WTC11 (cell line): ENCODE measurements at regions not wholly inside any gene's neighbourhood (a gene's known extent, or its start where the extent isn't known, plus 50 kb on each side); places are given as distances from the start of the nearest gene placed in this dataset.

Experiments
- ATAC-seq: fragments of 200-7000 bp; cut with Tn5 transposase; 2 replicates; pipeline ENCODE4 v1.10.0; 2021; ENCODE audit warnings: mild to moderate bottlenecking, moderate library complexity
- CTCF ChIA-PET: fragments of 300-600 bp; sonication (Branson Sonifier 250); formaldehyde crosslinking; loops from one replicate; lab custom pipeline; 2021; ENCODE audit warnings: antibody characterized with exemption; lab: Charles Lee
- POLR2A ChIA-PET: fragments of 350-600 bp; sonication (Branson Sonifier 250); formaldehyde crosslinking; loops from one replicate; lab custom pipeline; 2021; ENCODE audit warnings: antibody characterized with exemption; lab: Charles Lee
- DNase-seq: peaks from one replicate; pipeline ENCODE4 v3.0.0; 2021; ENCODE audit warnings: low spot score
- H3K27ac Mint-ChIP-seq: 2 replicates; pipeline ENCODE4 v1.8.0; 2021; ENCODE audit warnings: mixed read lengths
- H3K27me3 Mint-ChIP-seq: 2 replicates; pipeline ENCODE4 v1.8.0; 2021; ENCODE audit warnings: low read depth, mild to moderate bottlenecking, moderate library complexity, mixed read lengths
- H3K36me3 Mint-ChIP-seq: 2 replicates; pipeline ENCODE4 v1.8.0; 2021; ENCODE audit warnings: mixed read lengths
- H3K4me1 Mint-ChIP-seq: 2 replicates; pipeline ENCODE4 v1.8.0; 2022; ENCODE audit warnings: mixed read lengths
- H3K4me3 Mint-ChIP-seq: 2 replicates; pipeline ENCODE4 v1.8.0; 2021; ENCODE audit warnings: mild to moderate bottlenecking, moderate library complexity, mixed read lengths
- H3K9me3 Mint-ChIP-seq: 2 replicates; pipeline ENCODE4 v1.8.0; 2021; ENCODE audit warnings: mixed read lengths
- AR ChIP-seq: fragments of 250-450 bp; sonication (Bioruptor Pico); IDR thresholded peaks from 2 replicates; pipeline ENCODE4 v1.9.0; 2021; ENCODE audit warnings: mild to moderate bottlenecking
- FOXP1 ChIP-seq: sonication (generic); formaldehyde crosslinking; IDR thresholded peaks from 2 replicates; pipeline ENCODE4 v1.8.0; 2022; ENCODE audit warnings: missing genetic modification reagents, mild to moderate bottlenecking, moderate library complexity, borderline replicate concordance
- GABPB1 ChIP-seq: sonication (generic); formaldehyde crosslinking; IDR thresholded peaks from 2 replicates; pipeline ENCODE4 v1.8.1; 2023; ENCODE audit warnings: mild to moderate bottlenecking, missing genetic modification reagents
- GTF2I ChIP-seq: fragments of 250-450 bp; sonication (Bioruptor Pico); conservative IDR thresholded peaks from 2 replicates; pipeline ENCODE4 v1.4.0; 2021; ENCODE audit warnings: mild to moderate bottlenecking
- OVOL2 ChIP-seq: fragments of 250-450 bp; sonication (Bioruptor Pico); IDR thresholded peaks from 2 replicates; pipeline ENCODE4 v1.9.0; 2021; ENCODE audit warnings: mild to moderate bottlenecking, borderline replicate concordance
- PRRX2 ChIP-seq: fragments of 250-450 bp; sonication (Bioruptor Pico); IDR thresholded peaks from 2 replicates; pipeline ENCODE4 v1.8.0; 2021; ENCODE audit warnings: mild to moderate bottlenecking
- SMAD4 ChIP-seq: sonication (generic); formaldehyde crosslinking; IDR thresholded peaks from 2 replicates; pipeline ENCODE4 v1.8.0; 2022; ENCODE audit warnings: mild to moderate bottlenecking, missing genetic modification reagents
- SP1 ChIP-seq: sonication (generic); formaldehyde crosslinking; conservative IDR thresholded peaks from 2 replicates; pipeline ENCODE4 v1.8.1; 2022; ENCODE audit warnings: missing genetic modification reagents
- TCF7 ChIP-seq: sonication (generic); formaldehyde crosslinking; IDR thresholded peaks from 2 replicates; pipeline ENCODE4 v1.8.0; 2022; ENCODE audit warnings: mild to moderate bottlenecking, low read depth, missing genetic modification reagents, moderate library complexity
- TEAD4 ChIP-seq: sonication (generic); formaldehyde crosslinking; IDR thresholded peaks from 2 replicates; pipeline ENCODE4 v1.8.0; 2022; ENCODE audit warnings: mild to moderate bottlenecking, missing genetic modification reagents
- ZBTB43 ChIP-seq: sonication (generic); formaldehyde crosslinking; IDR thresholded peaks from 2 replicates; pipeline ENCODE4 v1.8.1; 2023; ENCODE audit warnings: mild to moderate bottlenecking, missing genetic modification reagents
- ZNF138 ChIP-seq: sonication (generic); formaldehyde crosslinking; conservative IDR thresholded peaks from 2 replicates; pipeline ENCODE4 v1.8.1; 2022; ENCODE audit warnings: mild to moderate bottlenecking, moderate library complexity, missing genetic modification reagents
- ZNF263 ChIP-seq: sonication (generic); formaldehyde crosslinking; IDR thresholded peaks from 2 replicates; pipeline ENCODE4 v1.8.1; 2022; ENCODE audit warnings: low read depth, mild to moderate bottlenecking, moderate library complexity, missing genetic modification reagents
- ZNF532 ChIP-seq: fragments of 250-450 bp; sonication (Bioruptor Pico); IDR thresholded peaks from 2 replicates; pipeline ENCODE4 v1.9.0; 2021; ENCODE audit warnings: mild to moderate bottlenecking, borderline replicate concordance
- ZNF671 ChIP-seq: fragments of 250-450 bp; sonication (Bioruptor Pico); IDR thresholded peaks from 2 replicates; pipeline ENCODE4 v1.8.0; 2021; ENCODE audit warnings: mild to moderate bottlenecking
- TF ChIP-seq, protein P1 (sequence below): sonication (generic); formaldehyde crosslinking; IDR thresholded peaks from 2 replicates; pipeline ENCODE4 v1.8.0; 2023; ENCODE audit warnings: missing genetic modification reagents
- TF ChIP-seq, protein P2 (sequence below): sonication (generic); formaldehyde crosslinking; IDR thresholded peaks from 2 replicates; pipeline ENCODE4 v1.8.0; 2022; ENCODE audit warnings: mild to moderate bottlenecking, missing genetic modification reagents
- TF ChIP-seq, protein P3 (sequence below): fragments of 200-600 bp; IDR thresholded peaks from 2 replicates; pipeline ENCODE4 v1.8.0; 2022; ENCODE audit warnings: antibody characterized with exemption

GRCh38 chr4:149047368-149047767 lies 605.2 kb upstream of the NR3C2 start:
- CTCF ChIA-PET = no interaction called here
- peaks cover 25% of the 10 kb centered on the region for H3K9me3 Mint-ChIP-seq

More at GRCh38 chr4:149047368-149047767, 605.2 kb upstream of the NR3C2 start:
- no peak for TF ChIP-seq TCF7
- TF ChIP-seq, protein P1, sequence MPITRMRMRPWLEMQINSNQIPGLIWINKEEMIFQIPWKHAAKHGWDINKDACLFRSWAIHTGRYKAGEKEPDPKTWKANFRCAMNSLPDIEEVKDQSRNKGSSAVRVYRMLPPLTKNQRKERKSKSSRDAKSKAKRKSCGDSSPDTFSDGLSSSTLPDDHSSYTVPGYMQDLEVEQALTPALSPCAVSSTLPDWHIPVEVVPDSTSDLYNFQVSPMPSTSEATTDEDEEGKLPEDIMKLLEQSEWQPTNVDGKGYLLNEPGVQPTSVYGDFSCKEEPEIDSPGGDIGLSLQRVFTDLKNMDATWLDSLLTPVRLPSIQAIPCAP (CRISPR knock-in tag) = no peak
- TF ChIP-seq ZNF263 (CRISPR knock-in tag) = no peak
- TF ChIP-seq AR (CRISPR knock-in tag) = no peak
- no peak for TF ChIP-seq SP1 (CRISPR knock-in tag)
- TF ChIP-seq GTF2I (CRISPR knock-in tag) = no peak
- TF ChIP-seq ZNF532 (CRISPR knock-in tag) = no peak
- TF ChIP-seq ZNF671 = no peak
- TF ChIP-seq PRRX2 (CRISPR knock-in tag) = no peak
- no peak for TF ChIP-seq OVOL2 (CRISPR knock-in tag)
- TF ChIP-seq, protein P2, sequence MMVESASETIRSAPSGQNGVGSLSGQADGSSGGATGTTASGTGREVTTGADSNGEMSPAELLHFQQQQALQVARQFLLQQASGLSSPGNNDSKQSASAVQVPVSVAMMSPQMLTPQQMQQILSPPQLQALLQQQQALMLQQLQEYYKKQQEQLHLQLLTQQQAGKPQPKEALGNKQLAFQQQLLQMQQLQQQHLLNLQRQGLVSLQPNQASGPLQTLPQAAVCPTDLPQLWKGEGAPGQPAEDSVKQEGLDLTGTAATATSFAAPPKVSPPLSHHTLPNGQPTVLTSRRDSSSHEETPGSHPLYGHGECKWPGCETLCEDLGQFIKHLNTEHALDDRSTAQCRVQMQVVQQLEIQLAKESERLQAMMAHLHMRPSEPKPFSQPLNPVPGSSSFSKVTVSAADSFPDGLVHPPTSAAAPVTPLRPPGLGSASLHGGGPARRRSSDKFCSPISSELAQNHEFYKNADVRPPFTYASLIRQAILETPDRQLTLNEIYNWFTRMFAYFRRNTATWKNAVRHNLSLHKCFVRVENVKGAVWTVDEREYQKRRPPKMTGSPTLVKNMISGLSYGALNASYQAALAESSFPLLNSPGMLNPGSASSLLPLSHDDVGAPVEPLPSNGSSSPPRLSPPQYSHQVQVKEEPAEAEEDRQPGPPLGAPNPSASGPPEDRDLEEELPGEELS (CRISPR knock-in tag) = no peak
- no peak for TF ChIP-seq GABPB1
- no peak for TF ChIP-seq SMAD4 (CRISPR knock-in tag)
- TF ChIP-seq ZBTB43 (CRISPR knock-in tag) = no peak
- TF ChIP-seq TEAD4 (CRISPR knock-in tag) = no peak
- TF ChIP-seq, protein P3, sequence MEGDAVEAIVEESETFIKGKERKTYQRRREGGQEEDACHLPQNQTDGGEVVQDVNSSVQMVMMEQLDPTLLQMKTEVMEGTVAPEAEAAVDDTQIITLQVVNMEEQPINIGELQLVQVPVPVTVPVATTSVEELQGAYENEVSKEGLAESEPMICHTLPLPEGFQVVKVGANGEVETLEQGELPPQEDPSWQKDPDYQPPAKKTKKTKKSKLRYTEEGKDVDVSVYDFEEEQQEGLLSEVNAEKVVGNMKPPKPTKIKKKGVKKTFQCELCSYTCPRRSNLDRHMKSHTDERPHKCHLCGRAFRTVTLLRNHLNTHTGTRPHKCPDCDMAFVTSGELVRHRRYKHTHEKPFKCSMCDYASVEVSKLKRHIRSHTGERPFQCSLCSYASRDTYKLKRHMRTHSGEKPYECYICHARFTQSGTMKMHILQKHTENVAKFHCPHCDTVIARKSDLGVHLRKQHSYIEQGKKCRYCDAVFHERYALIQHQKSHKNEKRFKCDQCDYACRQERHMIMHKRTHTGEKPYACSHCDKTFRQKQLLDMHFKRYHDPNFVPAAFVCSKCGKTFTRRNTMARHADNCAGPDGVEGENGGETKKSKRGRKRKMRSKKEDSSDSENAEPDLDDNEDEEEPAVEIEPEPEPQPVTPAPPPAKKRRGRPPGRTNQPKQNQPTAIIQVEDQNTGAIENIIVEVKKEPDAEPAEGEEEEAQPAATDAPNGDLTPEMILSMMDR = no peak
- no peak for TF ChIP-seq ZNF138 (CRISPR knock-in tag)
- TF ChIP-seq FOXP1 (CRISPR knock-in tag) = no peak
- TF ChIP-seq, all 79 proteins: peak for 0
- no peaks in the 10 kb centered on the region for H3K4me1 Mint-ChIP-seq
- no peak for ATAC-seq
- no peak overlapping the region for H3K4me3 Mint-ChIP-seq
- H3K27ac Mint-ChIP-seq = no peak overlapping the region
- no peak for DNase-seq
- H3K36me3 Mint-ChIP-seq = no peaks in the 10 kb centered on the region
- POLR2A ChIA-PET = no interaction called here
- no peaks in the 10 kb centered on the region for H3K27me3 Mint-ChIP-seq
